Thyroid gland (tissue), 4 donors: ENCODE measurements at regions not wholly inside any gene's neighbourhood (a gene's known extent, or its start where the extent isn't known, plus 50 kb on each side); places are given as distances from the start of the nearest gene placed in this dataset.

Experiments used
- DNase-seq, 2 donors: peaks; one replicate each; pipeline ENCODE4 v3.0.0-alpha.2; 2019
- H3K27ac ChIP-seq, 3 donors: fragments of 200-600 bp; sonication (generic); 1 replicate in 2 of 3; 2 replicates in 1 of 3; pipeline ENCODE4 v1.5.1; 2016 to 2019; ENCODE audit warnings: mild to moderate bottlenecking in 1 of 3, moderate library complexity in 1 of 3
- H3K27me3 ChIP-seq: fragments of 200-600 bp; sonication (generic); one replicate; pipeline ENCODE4 v1.5.1; 2019
- H3K36me3 ChIP-seq, 2 donors: fragments of 200-600 bp; sonication (generic); one replicate each; pipeline ENCODE4 v1.5.1; 2016 to 2019
- H3K4me1 ChIP-seq, 2 donors: fragments of 200-600 bp; sonication (generic); one replicate each; pipeline ENCODE4 v1.5.1; 2017 to 2019
- H3K4me3 ChIP-seq, 3 donors: fragments of 200-600 bp; sonication (generic); replicated peaks in 1 of 3; 1 replicate in 2 of 3; 2 replicates in 1 of 3; pipeline ENCODE4 v1.5.1; 2016; ENCODE audit warnings: mild to moderate bottlenecking in 1 of 3
- H3K9me3 ChIP-seq: fragments of 200-600 bp; sonication (generic); one replicate; pipeline ENCODE4 v1.5.1; 2017
- CTCF ChIP-seq, 6 experiments: fragments of 200-600 bp in 3 of 6; fragments of 450-650 bp in 3 of 6; sonication (generic) in 3 of 6; IDR thresholded peaks; one replicate each; pipeline ENCODE4 v1.5.1; 2016 to 2019; ENCODE audit warnings: antibody characterized with exemption in 6 of 6, mild to moderate bottlenecking in 2 of 6, inconsistent platforms in 1 of 6, moderate library complexity in 1 of 6
- POLR2A ChIP-seq, 2 donors: fragments of 450-650 bp; IDR thresholded peaks; one replicate each; pipeline ENCODE4 v1.6.1; 2017; ENCODE audit warnings: antibody characterized with exemption in 2 of 2, mild to moderate bottlenecking in 2 of 2, moderate library complexity in 1 of 2
- WGBS, 2 donors: methylation state at CpG; one replicate each; pipeline ENCODE4 v1.1.5; 2017; 5-methylcytosine and 5-hydroxymethylcytosine counted together
- intact Hi-C: fragments of 100-400 bp; cut with DNase I; formaldehyde crosslinking; loops from one replicate; pipeline ENCODE4 v1.15.1; 2023

GRCh38 chr10:107557916-107558315 is 393.4 kb upstream of the SORCS1 start:
- DNase-seq: no peak
- no peak for TF ChIP-seq CTCF (IDR thresholded peaks at IDR 0.05)
- TF ChIP-seq POLR2A (IDR thresholded peaks at IDR 0.05): no peak
- Histone ChIP-seq H3K27ac (no peak overlapping the region), H3K36me3 (no peaks in the 10 kb centered on the region), H3K9me3 (no peaks in the 10 kb centered on the region), H3K4me1 (no peaks in the 10 kb centered on the region), H3K4me3 (no peak overlapping the region), H3K27me3 (no peaks in the 10 kb centered on the region)
- intact Hi-C loops: no loop called here
- WGBS, 2 donors: 65 to 77% methylated on average over 4 of the region's 4 CpGs

GRCh38 chr10:107554333-107554732 is 389.8 kb upstream of the SORCS1 start:
- Histone ChIP-seq H3K36me3 (no peaks in the 10 kb centered on the region), H3K27me3 (no peaks in the 10 kb centered on the region), H3K9me3 (no peaks in the 10 kb centered on the region), H3K4me1 (no peaks in the 10 kb centered on the region), H3K27ac (no peak overlapping the region), H3K4me3 (no peak overlapping the region)
- TF ChIP-seq CTCF (IDR thresholded peaks at IDR 0.05): no peak
- no peak for TF ChIP-seq POLR2A (IDR thresholded peaks at IDR 0.05)
- intact Hi-C loops: no loop called here
- DNase-seq: no peak
- WGBS, 2 donors: 82 to 89% methylated on average over 1 of the region's 1 CpG

- Histone ChIP-seq H3K27ac (no peak overlapping the region), H3K4me1 (no peaks in the 10 kb centered on the region), H3K4me3 (no peak overlapping the region), H3K9me3 (no peaks in the 10 kb centered on the region), H3K36me3 (no peaks in the 10 kb centered on the region), H3K27me3 (no peaks in the 10 kb centered on the region)
- 8 to 9% methylated on average over 1 of the region's 1 CpG for WGBS, 2 donors
- DNase-seq: no peak
- no peak for TF ChIP-seq CTCF (IDR thresholded peaks at IDR 0.05)
- TF ChIP-seq POLR2A (IDR thresholded peaks at IDR 0.05): no peak
- intact Hi-C loops: no loop called here
Observed at GRCh38 chr10:107553470-107553869, 389.0 kb upstream of the SORCS1 start.

- Histone ChIP-seq H3K4me1 (no peaks in the 10 kb centered on the region), H3K36me3 (no peaks in the 10 kb centered on the region), H3K27ac (no peak overlapping the region), H3K9me3 (no peaks in the 10 kb centered on the region), H3K27me3 (no peaks in the 10 kb centered on the region), H3K4me3 (no peak overlapping the region)
- TF ChIP-seq POLR2A (IDR thresholded peaks at IDR 0.05) (no peak), CTCF (IDR thresholded peaks at IDR 0.05) (no peak)
- 73 to 77% methylated on average over 2 of the region's 2 CpGs for WGBS, 2 donors
- intact Hi-C loops: no loop called here
- DNase-seq: no peak
Observed at GRCh38 chr10:107552963-107553362, 388.5 kb upstream of the SORCS1 start.

- no peak for DNase-seq
- Histone ChIP-seq H3K4me1 (no peaks in the 10 kb centered on the region), H3K9me3 (no peaks in the 10 kb centered on the region), H3K27ac (no peak overlapping the region), H3K36me3 (no peaks in the 10 kb centered on the region), H3K27me3 (no peaks in the 10 kb centered on the region), H3K4me3 (no peak overlapping the region)
- TF ChIP-seq POLR2A (IDR thresholded peaks at IDR 0.05): no peak
- no peak for TF ChIP-seq CTCF (IDR thresholded peaks at IDR 0.05)
- WGBS, 2 donors: 64 to 66% methylated on average over 4 of the region's 4 CpGs
- intact Hi-C loops: no loop called here
Observed at GRCh38 chr10:107548301-107548700, 383.8 kb upstream of the SORCS1 start.
